MM.1S (cell line): ENCODE measurements at regions not wholly inside any gene's neighbourhood (a gene's known extent, or its start where the extent isn't known, plus 50 kb on each side); places are given as distances from the start of the nearest gene placed in this dataset.

Source experiments
- DNase-seq: peaks from one replicate; pipeline ENCODE4 v3.0.0-alpha.2; 2015
- H2AFZ ChIP-seq: fragments of 300-600 bp; sonication (generic); 2 replicates; pipeline ENCODE4 v1.6.0; 2016; ENCODE audit warnings: antibody characterized with exemption, low read length
- H3F3A ChIP-seq: fragments of 300-600 bp; sonication (generic); 2 replicates; pipeline ENCODE4 v1.6.1; 2016; ENCODE audit warnings: mild to moderate bottlenecking, antibody characterized with exemption, low read length, moderate library complexity, mixed read lengths; ENCODE audit not compliant: insufficient read depth
- H3K27ac ChIP-seq: fragments of 300-600 bp; sonication (generic); 2 replicates; pipeline ENCODE4 v1.5.1; 2016; ENCODE audit warnings: mild to moderate bottlenecking, low read length
- H3K27me3 ChIP-seq: fragments of 300-600 bp; sonication (generic); replicated peaks from 2 replicates; pipeline ENCODE4 v1.6.0; 2016; ENCODE audit warnings: low read length; ENCODE audit not compliant: insufficient read depth
- H3K36me3 ChIP-seq: fragments of 300-600 bp; sonication (generic); replicated peaks from 2 replicates; pipeline ENCODE4 v1.6.1; 2016; ENCODE audit warnings: mild to moderate bottlenecking, low read length, mixed read lengths; ENCODE audit not compliant: insufficient read depth
- H3K4me1 ChIP-seq: fragments of 300-600 bp; sonication (generic); 2 replicates; pipeline ENCODE4 v1.6.1; 2016; ENCODE audit warnings: low read length, mixed read lengths
- H3K4me2 ChIP-seq: fragments of 300-600 bp; sonication (generic); 2 replicates; pipeline ENCODE4 v1.6.0; 2016; ENCODE audit warnings: low read depth, low read length
- H3K4me3 ChIP-seq: fragments of 300-600 bp; sonication (generic); 2 replicates; pipeline ENCODE4 v1.5.1; 2016; ENCODE audit warnings: low read length, mixed read lengths
- H3K79me2 ChIP-seq: fragments of 300-600 bp; sonication (generic); 2 replicates; pipeline ENCODE4 v1.6.1; 2016; ENCODE audit warnings: mixed run types, low read length, mixed read lengths
- H3K9ac ChIP-seq: fragments of 300-600 bp; sonication (generic); 2 replicates; pipeline ENCODE4 v1.6.1; 2016; ENCODE audit warnings: low read length, mixed read lengths
- H3K9me2 ChIP-seq: fragments of 300-600 bp; sonication (generic); replicated peaks from 2 replicates; pipeline ENCODE4 v1.6.1; 2016; ENCODE audit warnings: mild to moderate bottlenecking, low read length, mixed read lengths; ENCODE audit not compliant: insufficient read depth
- H3K9me3 ChIP-seq: fragments of 300-600 bp; sonication (generic); replicated peaks from 2 replicates; pipeline ENCODE4 v1.6.1; 2016; ENCODE audit warnings: mild to moderate bottlenecking, low read length, mixed read lengths; ENCODE audit not compliant: insufficient read depth
- H4K20me1 ChIP-seq: fragments of 300-600 bp; sonication (generic); 2 replicates; pipeline ENCODE4 v1.6.1; 2016; ENCODE audit warnings: mild to moderate bottlenecking, low read length, moderate library complexity, mixed read lengths; ENCODE audit not compliant: insufficient read depth
- EZH2 ChIP-seq: fragments of 300-600 bp; sonication (generic); optimal IDR thresholded peaks from 2 replicates; pipeline ENCODE3; 2017; ENCODE audit warnings: low read depth, mild to moderate bottlenecking, antibody characterized with exemption, low read length, mixed read lengths
- EZH2phosphoT487 ChIP-seq: fragments of 300-600 bp; sonication (generic); IDR thresholded peaks from 2 replicates; pipeline ENCODE4 v1.6.1; 2018; ENCODE audit warnings: antibody characterized with exemption, low read length
- TF ChIP-seq, protein P1 (sequence below): fragments of 300-600 bp; sonication (generic); IDR thresholded peaks from 2 replicates; pipeline ENCODE4 v1.5.1; 2016; ENCODE audit warnings: antibody characterized with exemption, low read length, mixed read lengths

DNA sequence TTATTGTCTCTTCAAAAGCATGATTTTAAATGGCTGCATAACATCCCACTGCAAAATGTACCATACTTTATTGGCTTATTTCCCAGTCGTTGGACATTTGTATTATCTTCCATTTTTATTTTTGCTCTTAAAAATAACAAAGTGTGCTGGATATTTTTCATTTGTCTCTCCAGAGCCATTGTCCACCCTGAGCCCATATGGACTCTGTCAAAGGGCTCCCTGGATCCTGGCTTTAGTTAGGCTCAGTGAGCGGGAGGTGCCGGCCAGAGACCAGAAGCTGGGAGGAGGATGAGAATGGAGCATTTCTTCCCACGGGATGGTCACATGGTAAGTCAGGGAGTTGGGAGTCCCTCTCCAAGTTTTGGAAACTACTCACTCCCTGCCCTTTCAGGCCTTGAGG lies 296.9 kb downstream of the NUAK1 start:
- H3K4me3 ChIP-seq = no peak overlapping the region
- no peak overlapping the region for H3K4me2 ChIP-seq
- no peaks in the 10 kb centered on the region for H3K79me2 ChIP-seq
- H3K27ac ChIP-seq = no peak overlapping the region
- H3K9me3 ChIP-seq = no peaks in the 10 kb centered on the region
- H3K9me2 ChIP-seq = no peaks in the 10 kb centered on the region
- no peaks in the 10 kb centered on the region for H3K4me1 ChIP-seq
- TF ChIP-seq EZH2 (no peak), EZH2phosphoT487 (no peak)
- TF ChIP-seq, protein P1, sequence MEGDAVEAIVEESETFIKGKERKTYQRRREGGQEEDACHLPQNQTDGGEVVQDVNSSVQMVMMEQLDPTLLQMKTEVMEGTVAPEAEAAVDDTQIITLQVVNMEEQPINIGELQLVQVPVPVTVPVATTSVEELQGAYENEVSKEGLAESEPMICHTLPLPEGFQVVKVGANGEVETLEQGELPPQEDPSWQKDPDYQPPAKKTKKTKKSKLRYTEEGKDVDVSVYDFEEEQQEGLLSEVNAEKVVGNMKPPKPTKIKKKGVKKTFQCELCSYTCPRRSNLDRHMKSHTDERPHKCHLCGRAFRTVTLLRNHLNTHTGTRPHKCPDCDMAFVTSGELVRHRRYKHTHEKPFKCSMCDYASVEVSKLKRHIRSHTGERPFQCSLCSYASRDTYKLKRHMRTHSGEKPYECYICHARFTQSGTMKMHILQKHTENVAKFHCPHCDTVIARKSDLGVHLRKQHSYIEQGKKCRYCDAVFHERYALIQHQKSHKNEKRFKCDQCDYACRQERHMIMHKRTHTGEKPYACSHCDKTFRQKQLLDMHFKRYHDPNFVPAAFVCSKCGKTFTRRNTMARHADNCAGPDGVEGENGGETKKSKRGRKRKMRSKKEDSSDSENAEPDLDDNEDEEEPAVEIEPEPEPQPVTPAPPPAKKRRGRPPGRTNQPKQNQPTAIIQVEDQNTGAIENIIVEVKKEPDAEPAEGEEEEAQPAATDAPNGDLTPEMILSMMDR = no peak
- H2AFZ ChIP-seq = no peak overlapping the region
- DNase-seq = no peak
- H3K9ac ChIP-seq = no peak overlapping the region
- H4K20me1 ChIP-seq = no peaks in the 10 kb centered on the region
- no peaks in the 10 kb centered on the region for H3K36me3 ChIP-seq
- H3F3A ChIP-seq = no peaks in the 10 kb centered on the region
- no peaks in the 10 kb centered on the region for H3K27me3 ChIP-seq

GRCh38 chr12:105843561-105843960 lies 295.2 kb downstream of the NUAK1 start:
- no peaks in the 10 kb centered on the region for H3K9me3 ChIP-seq
- no peak for DNase-seq
- no peak overlapping the region for H3K27ac ChIP-seq
- no peak overlapping the region for H3K4me2 ChIP-seq
- H3K27me3 ChIP-seq = no peaks in the 10 kb centered on the region
- no peaks in the 10 kb centered on the region for H3K36me3 ChIP-seq
- TF ChIP-seq EZH2phosphoT487 (no peak), EZH2 (no peak)
- TF ChIP-seq, protein P1 = no peak
- H3K4me1 ChIP-seq = no peaks in the 10 kb centered on the region
- H3K9me2 ChIP-seq = no peaks in the 10 kb centered on the region
- H3K4me3 ChIP-seq = no peak overlapping the region
- no peaks in the 10 kb centered on the region for H4K20me1 ChIP-seq
- no peaks in the 10 kb centered on the region for H3K79me2 ChIP-seq
- no peak overlapping the region for H3K9ac ChIP-seq
- no peak overlapping the region for H2AFZ ChIP-seq
- no peaks in the 10 kb centered on the region for H3F3A ChIP-seq

DNA sequence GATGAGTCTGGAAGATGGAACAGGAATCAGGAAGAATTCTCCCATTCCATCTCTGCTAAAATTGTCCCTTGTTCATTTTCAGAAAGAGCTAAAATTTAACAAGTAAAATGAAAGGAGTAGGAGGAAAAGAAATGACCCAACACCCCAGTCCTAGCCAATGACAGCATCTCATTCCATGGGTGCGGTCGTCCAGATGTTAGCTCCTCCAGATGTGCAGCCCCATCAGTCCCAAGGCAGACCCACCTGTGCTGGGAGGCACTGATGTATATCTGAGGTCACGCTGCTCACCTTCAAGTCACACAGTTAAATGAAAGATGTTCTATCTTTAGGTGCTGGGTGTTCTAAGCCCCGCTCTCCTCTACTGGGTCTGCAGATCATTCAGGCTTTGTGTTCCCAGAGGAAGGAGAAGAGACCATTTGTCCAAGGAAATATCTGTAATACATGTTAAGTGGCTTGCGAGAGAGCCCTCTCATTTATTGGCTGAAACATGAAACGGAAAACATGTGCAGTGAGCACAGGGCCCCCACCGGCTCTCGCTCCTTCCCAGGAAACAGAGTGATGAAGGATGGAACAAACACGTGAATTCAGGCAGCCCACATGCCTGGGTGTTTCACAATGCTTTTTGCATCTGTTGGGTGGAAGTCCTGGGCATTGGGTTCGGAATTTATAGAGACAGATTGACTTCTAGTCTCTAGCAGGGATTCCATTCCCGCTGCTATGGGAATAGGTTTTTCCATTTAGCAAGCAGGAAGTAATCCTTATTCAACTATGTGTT lies 294.6 kb downstream of the NUAK1 start:
- no peak overlapping the region for H3K27ac ChIP-seq
- no peak overlapping the region for H3K4me3 ChIP-seq
- H3K9me3 ChIP-seq = no peaks in the 10 kb centered on the region
- no peaks in the 10 kb centered on the region for H3K27me3 ChIP-seq
- H3F3A ChIP-seq = no peaks in the 10 kb centered on the region
- no peaks in the 10 kb centered on the region for H3K79me2 ChIP-seq
- no peak for DNase-seq
- no peaks in the 10 kb centered on the region for H3K4me1 ChIP-seq
- no peak overlapping the region for H3K4me2 ChIP-seq
- TF ChIP-seq, protein P1 = no peak
- TF ChIP-seq EZH2phosphoT487 (no peak), EZH2 (no peak)
- H2AFZ ChIP-seq = no peak overlapping the region
- H3K36me3 ChIP-seq = no peaks in the 10 kb centered on the region
- no peaks in the 10 kb centered on the region for H3K9me2 ChIP-seq
- no peaks in the 10 kb centered on the region for H4K20me1 ChIP-seq
- no peak overlapping the region for H3K9ac ChIP-seq
